Activated CD8-positive, alpha-beta T cell treated with anti-CD3 and anti-CD28 coated beads, Interleukin-2, amount 10 ng/mL, durations not matched to agents 7 days and 5 days (primary cell): ENCODE measurements at regions not wholly inside any gene's neighbourhood (a gene's known extent, or its start where the extent isn't known, plus 50 kb on each side); places are given as distances from the start of the nearest gene placed in this dataset.

Source experiments
- ATAC-seq: fragments of 150-1000 bp; cut with Tn5 transposase; one replicate; pipeline ENCODE4 v1.10.0; 2021; ENCODE audit warnings: moderate library complexity
- CTCF ChIA-PET: fragments of 350-600 bp; sonication (Branson Sonifier 250); formaldehyde crosslinking; loops from one replicate; lab custom pipeline; 2021; ENCODE audit warnings: antibody characterized with exemption; lab: Charles Lee
- POLR2A ChIA-PET: fragments of 350-600 bp; sonication (Branson Sonifier 250); formaldehyde crosslinking; loops from one replicate; lab custom pipeline; 2021; ENCODE audit warnings: antibody characterized with exemption; lab: Charles Lee
- DNase-seq: peaks from one replicate; pipeline ENCODE4 v3.0.0-alpha.2; 2020
- H3K27ac Mint-ChIP-seq: one replicate; pipeline ENCODE4 v1.8.0; 2021; ENCODE audit warnings: mild to moderate bottlenecking, mixed read lengths
- H3K27me3 Mint-ChIP-seq: one replicate; pipeline ENCODE4 v1.8.0; 2021; ENCODE audit warnings: low read depth, mixed read lengths
- H3K36me3 Mint-ChIP-seq: one replicate; pipeline ENCODE4 v1.8.0; 2021; ENCODE audit warnings: low read depth, mixed read lengths
- H3K4me1 Mint-ChIP-seq: one replicate; pipeline ENCODE4 v1.8.0; 2021; ENCODE audit warnings: low read depth, mixed read lengths
- H3K4me3 Mint-ChIP-seq: one replicate; pipeline ENCODE4 v1.8.0; 2021; ENCODE audit warnings: mild to moderate bottlenecking, mixed read lengths
- H3K9me3 Mint-ChIP-seq: one replicate; pipeline ENCODE4 v1.8.0; 2022; ENCODE audit warnings: mixed read lengths; ENCODE audit not compliant: insufficient read depth

GRCh38 chr4:32002037-32002747 is 1282.0 kb downstream of the PCDH7 start:
- H3K4me1 Mint-ChIP-seq: no peaks in the 10 kb centered on the region
- no peaks in the 10 kb centered on the region for H3K27me3 Mint-ChIP-seq
- H3K27ac Mint-ChIP-seq: no peak overlapping the region
- DNase-seq: no peak
- no peaks in the 10 kb centered on the region for H3K36me3 Mint-ChIP-seq
- no peak for ATAC-seq
- ChIA-PET CTCF (no interaction called here), POLR2A (no interaction called here)
- H3K4me3 Mint-ChIP-seq: no peak overlapping the region
- no peaks in the 10 kb centered on the region for H3K9me3 Mint-ChIP-seq

- no peak overlapping the region for H3K27ac Mint-ChIP-seq
Observed at GRCh38 chr4:32003548-32003947, 1283.4 kb downstream of the PCDH7 start.

DNA sequence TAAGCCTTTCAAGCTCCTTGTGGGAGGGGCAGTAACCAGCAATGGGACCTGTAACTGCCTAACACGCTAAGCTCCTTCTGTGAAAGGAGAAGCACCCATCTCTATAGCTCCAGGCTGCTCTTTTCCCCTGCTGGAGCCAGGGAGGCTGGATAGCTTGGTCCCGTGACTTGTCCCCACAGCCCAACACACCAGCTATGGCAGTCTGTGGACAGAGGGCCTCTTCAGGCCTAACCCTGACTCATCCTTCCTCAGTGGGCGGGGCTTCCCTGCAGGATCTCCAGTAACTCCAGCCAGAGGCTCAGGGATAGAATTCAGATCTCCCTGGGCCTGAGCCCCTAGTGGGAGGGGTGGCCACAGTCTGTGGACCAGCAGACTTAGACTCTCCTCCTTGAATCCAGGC is 1290.1 kb downstream of the PCDH7 start:
- H3K4me1 Mint-ChIP-seq: no peaks in the 10 kb centered on the region
- H3K27me3 Mint-ChIP-seq: no peaks in the 10 kb centered on the region
- no peak for DNase-seq
- POLR2A ChIA-PET: no interaction called here
- H3K36me3 Mint-ChIP-seq: no peaks in the 10 kb centered on the region
- no peak for ATAC-seq
- no peaks in the 10 kb centered on the region for H3K9me3 Mint-ChIP-seq
- CTCF ChIA-PET: no interaction called here
- no peak overlapping the region for H3K4me3 Mint-ChIP-seq
- no peak overlapping the region for H3K27ac Mint-ChIP-seq

More at GRCh38 chr4:32003548-32003947, 1283.4 kb downstream of the PCDH7 start:
- Mint-ChIP-seq H3K4me1 (no peaks in the 10 kb centered on the region), H3K36me3 (no peaks in the 10 kb centered on the region), H3K4me3 (no peak overlapping the region), H3K9me3 (no peaks in the 10 kb centered on the region), H3K27me3 (no peaks in the 10 kb centered on the region)
- ATAC-seq (no peak), DNase-seq (no peak)
- CTCF ChIA-PET: no interaction called here
- POLR2A ChIA-PET: no interaction called here

DNA sequence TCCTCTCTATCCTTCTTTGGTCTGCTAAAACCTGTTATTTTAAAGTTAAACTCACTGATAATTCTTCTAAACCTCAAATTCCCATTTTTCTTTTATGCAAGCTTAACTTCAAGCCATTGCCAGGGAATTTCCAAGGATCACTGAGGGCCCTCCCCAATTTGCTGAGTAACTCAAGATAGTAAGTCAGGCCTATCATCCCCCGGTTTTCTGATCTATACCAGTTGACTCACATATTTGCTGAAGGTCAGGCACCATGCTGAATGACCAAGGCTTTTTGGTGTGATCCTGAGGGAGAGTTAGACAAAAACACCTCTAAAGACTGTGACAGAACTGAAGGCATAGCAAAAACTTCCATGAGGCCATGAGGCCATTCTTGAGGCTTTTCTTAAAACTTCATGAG is 1301.9 kb downstream of the PCDH7 start:
- Mint-ChIP-seq H3K27ac (no peak overlapping the region), H3K4me3 (no peak overlapping the region), H3K4me1 (no peaks in the 10 kb centered on the region), H3K36me3 (no peaks in the 10 kb centered on the region), H3K9me3 (peaks cover 9% of the 10 kb centered on the region), H3K27me3 (no peaks in the 10 kb centered on the region)
- DNase-seq: no peak
- no peak for ATAC-seq
- ChIA-PET CTCF (no interaction called here), POLR2A (no interaction called here)

DNA sequence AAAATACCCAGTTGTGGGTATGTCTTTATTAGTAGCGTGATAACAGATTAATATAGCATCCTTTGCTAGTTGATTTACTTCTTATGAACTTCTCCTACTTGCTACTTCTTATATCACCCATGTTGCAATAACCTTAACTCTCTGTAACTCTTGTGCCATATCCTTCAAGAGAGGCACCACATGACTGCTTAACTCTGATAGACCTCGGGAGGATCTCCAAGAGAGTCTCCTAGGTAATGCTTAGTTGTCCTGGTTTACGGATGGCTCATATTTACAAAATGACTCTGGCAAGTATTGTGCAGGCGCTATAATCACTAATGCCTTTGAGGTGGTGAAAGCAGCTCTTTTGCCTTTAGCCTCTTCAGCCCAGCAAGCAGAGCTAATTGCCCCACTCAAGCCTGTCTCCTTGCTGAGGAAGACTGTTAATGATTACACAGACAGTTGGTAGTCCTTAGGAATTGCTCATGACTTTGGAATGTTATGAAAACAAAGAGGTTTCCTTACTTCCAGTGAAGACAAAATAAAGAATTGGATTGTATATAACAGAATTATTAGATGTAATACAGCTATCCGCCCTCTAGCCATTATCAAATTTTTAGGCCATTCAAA is 1305.8 kb downstream of the PCDH7 start:
- Mint-ChIP-seq H3K4me3 (no peak overlapping the region), H3K27me3 (no peaks in the 10 kb centered on the region), H3K27ac (no peak overlapping the region), H3K9me3 (peaks cover 22% of the 10 kb centered on the region), H3K36me3 (no peaks in the 10 kb centered on the region), H3K4me1 (no peaks in the 10 kb centered on the region)
- ATAC-seq: no peak
- POLR2A ChIA-PET: no interaction called here
- no peak for DNase-seq
- CTCF ChIA-PET: no interaction called here

- ATAC-seq (no peak), DNase-seq (no peak)
- CTCF ChIA-PET: no interaction called here
- POLR2A ChIA-PET: no interaction called here
- Mint-ChIP-seq H3K4me3 (no peak overlapping the region), H3K27me3 (no peaks in the 10 kb centered on the region), H3K4me1 (no peaks in the 10 kb centered on the region), H3K27ac (no peak overlapping the region), H3K9me3 (peaks cover 21% of the 10 kb centered on the region), H3K36me3 (no peaks in the 10 kb centered on the region)
Observed at GRCh38 chr4:32030406-32030805, 1310.2 kb downstream of the PCDH7 start.

DNA sequence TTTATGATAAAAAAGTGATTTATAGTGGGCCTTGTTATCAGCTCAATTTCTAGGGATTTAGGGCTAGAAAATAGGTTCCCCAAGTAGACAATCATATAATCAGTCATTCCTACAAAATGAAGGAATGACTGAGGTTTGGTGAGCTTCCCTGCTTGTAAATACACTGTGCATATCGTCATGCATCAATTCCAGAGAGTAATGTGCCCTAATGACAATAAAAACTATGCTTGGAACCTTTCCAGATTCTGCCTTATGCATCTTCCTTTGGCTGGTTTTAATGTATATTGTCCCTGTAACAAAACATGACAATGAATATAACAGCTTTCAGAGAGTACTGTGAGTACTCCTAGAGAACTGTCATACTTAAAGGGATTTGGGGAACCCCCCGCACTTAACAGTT is 1310.9 kb downstream of the PCDH7 start:
- H3K36me3 Mint-ChIP-seq: no peaks in the 10 kb centered on the region
- no peak overlapping the region for H3K4me3 Mint-ChIP-seq
- H3K9me3 Mint-ChIP-seq: peaks cover 21% of the 10 kb centered on the region
- no peaks in the 10 kb centered on the region for H3K27me3 Mint-ChIP-seq
- CTCF ChIA-PET: no interaction called here
- no peaks in the 10 kb centered on the region for H3K4me1 Mint-ChIP-seq
- H3K27ac Mint-ChIP-seq: no peak overlapping the region
- POLR2A ChIA-PET: no interaction called here
- DNase-seq (no peak), ATAC-seq (no peak)

- ChIA-PET POLR2A (no interaction called here), CTCF (no interaction called here)
- Mint-ChIP-seq H3K4me1 (no peaks in the 10 kb centered on the region), H3K27ac (no peak overlapping the region), H3K36me3 (no peaks in the 10 kb centered on the region), H3K9me3 (peaks cover 21% of the 10 kb centered on the region), H3K27me3 (no peaks in the 10 kb centered on the region), H3K4me3 (no peak overlapping the region)
- no peak for ATAC-seq
- no peak for DNase-seq
Observed at GRCh38 chr4:32032136-32032672, 1312.0 kb downstream of the PCDH7 start.

DNA sequence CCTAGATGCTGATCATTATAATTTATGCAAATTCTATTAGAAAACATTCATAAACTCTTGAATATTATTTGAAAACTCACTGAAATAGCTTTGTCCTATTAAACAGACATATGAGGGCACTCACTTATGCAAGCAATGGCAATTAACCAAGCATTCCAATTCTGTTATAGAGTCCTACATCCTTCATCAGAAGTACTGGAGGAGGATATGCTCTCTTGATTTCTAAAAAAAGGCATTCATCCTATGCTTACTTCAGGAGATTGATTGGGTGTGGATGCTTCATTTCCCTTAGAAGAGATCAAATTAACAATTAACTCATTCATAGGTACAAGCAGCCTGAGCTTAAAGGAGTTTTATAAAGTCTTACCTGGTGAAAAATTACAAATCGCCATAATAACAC is 1317.2 kb downstream of the PCDH7 start:
- H3K27me3 Mint-ChIP-seq: no peaks in the 10 kb centered on the region
- no peaks in the 10 kb centered on the region for H3K9me3 Mint-ChIP-seq
- H3K4me3 Mint-ChIP-seq: no peak overlapping the region
- ChIA-PET CTCF (no interaction called here), POLR2A (no interaction called here)
- H3K27ac Mint-ChIP-seq: no peak overlapping the region
- H3K36me3 Mint-ChIP-seq: no peaks in the 10 kb centered on the region
- ATAC-seq: no peak
- no peaks in the 10 kb centered on the region for H3K4me1 Mint-ChIP-seq
- no peak for DNase-seq

DNA sequence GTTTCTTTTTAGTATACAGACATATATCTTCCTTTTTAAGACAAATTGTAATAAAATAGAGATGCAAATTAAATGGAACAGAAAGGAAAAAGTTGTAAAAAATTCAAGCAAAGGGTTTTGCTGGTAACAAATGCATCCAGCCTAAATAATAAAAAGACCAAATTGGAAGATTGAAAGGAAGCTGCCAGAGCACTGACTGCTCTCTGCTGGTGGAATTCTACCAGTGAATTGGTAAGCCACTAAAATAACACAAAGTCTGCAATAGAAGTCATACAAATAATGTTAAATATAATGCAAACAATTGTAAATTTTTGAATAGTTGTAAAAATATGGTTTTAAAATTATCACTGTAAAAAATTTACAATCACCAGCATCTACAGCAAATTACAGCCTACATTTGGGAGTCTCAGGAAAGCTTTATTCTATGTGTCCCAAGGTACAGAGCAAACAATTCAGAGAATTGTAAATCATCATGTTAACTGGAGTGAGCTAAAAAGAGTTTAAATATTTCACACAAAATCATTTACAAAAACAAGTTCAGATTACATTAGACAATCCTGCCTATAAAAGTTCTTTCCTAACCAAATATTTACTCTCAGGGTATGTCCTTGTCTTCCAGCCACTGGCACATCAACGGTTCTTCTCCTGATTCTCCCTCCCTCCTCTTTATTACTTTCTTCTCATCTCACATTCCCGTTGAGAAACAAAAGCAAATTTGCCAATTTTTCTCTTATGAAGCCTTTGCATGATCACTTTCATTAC is 1322.5 kb downstream of the PCDH7 start:
- no peaks in the 10 kb centered on the region for H3K4me1 Mint-ChIP-seq
- POLR2A ChIA-PET: no interaction called here
- DNase-seq: no peak
- peaks cover 3% of the 10 kb centered on the region for H3K9me3 Mint-ChIP-seq
- no peak for ATAC-seq
- CTCF ChIA-PET: no interaction called here
- H3K36me3 Mint-ChIP-seq: no peaks in the 10 kb centered on the region
- H3K27ac Mint-ChIP-seq: no peak overlapping the region
- H3K27me3 Mint-ChIP-seq: no peaks in the 10 kb centered on the region
- H3K4me3 Mint-ChIP-seq: no peak overlapping the region

- Mint-ChIP-seq H3K4me1 (no peaks in the 10 kb centered on the region), H3K27me3 (no peaks in the 10 kb centered on the region), H3K9me3 (peaks cover 3% of the 10 kb centered on the region), H3K4me3 (no peak overlapping the region), H3K36me3 (no peaks in the 10 kb centered on the region), H3K27ac (no peak overlapping the region)
- DNase-seq (no peak), ATAC-seq (no peak)
- ChIA-PET POLR2A (no interaction called here), CTCF (no interaction called here)
Observed at GRCh38 chr4:32043248-32043633, 1323.1 kb downstream of the PCDH7 start.

DNA sequence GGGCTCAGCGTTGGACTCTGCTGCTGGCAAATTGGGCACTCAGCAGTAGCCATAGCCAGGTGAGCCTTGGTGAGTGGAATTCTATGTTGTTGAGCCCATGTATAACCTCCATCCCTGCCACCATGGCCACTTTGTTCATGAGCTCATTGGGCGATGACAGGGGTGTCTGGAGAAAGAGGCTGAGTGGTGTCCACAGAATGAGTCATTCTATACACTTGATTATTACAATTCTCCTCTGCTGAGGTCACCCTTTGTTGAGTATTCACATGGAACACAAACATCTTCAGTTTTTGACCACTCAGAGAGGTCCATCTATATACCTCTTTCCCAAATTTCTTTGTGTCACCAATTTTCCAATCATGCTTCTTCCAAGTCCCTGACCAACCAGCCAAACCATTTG is 1341.7 kb downstream of the PCDH7 start:
- Mint-ChIP-seq H3K4me1 (no peaks in the 10 kb centered on the region), H3K27ac (no peak overlapping the region), H3K27me3 (no peaks in the 10 kb centered on the region), H3K4me3 (no peak overlapping the region), H3K9me3 (no peaks in the 10 kb centered on the region), H3K36me3 (no peaks in the 10 kb centered on the region)
- ATAC-seq (no peak), DNase-seq (no peak)
- ChIA-PET CTCF (no interaction called here), POLR2A (no interaction called here)
